GM12878 (cell line): ENCODE measurements at regions not wholly inside any gene's neighbourhood (a gene's known extent, or its start where the extent isn't known, plus 50 kb on each side); places are given as distances from the start of the nearest gene placed in this dataset.
"Not testable (repeated sequence)": the region's sequence is repeated elsewhere in the genome, so short reads cannot be mapped to it uniquely, and the experiment has no call there.

Experiments
- ATAC-seq: fragments of 200-7000 bp; cut with Tn5 transposase; 3 replicates; pipeline ENCODE4 v1.9.1; 2020; ENCODE audit warnings: mild to moderate bottlenecking, moderate library complexity
- BruUV-seq: library from RNA; stranded (reverse); fragments of 400-500 nt; replicated peaks from 2 replicates; lab custom pipeline; 2021; lab: Mats Ljungman, UMichigan
- CTCF ChIA-PET: fragments of 300-600 bp; sonication (Branson Sonifier 250); formaldehyde crosslinking; extraction: SDS; loops from one replicate; lab custom pipeline; 2021; ENCODE audit warnings: inconsistent platforms; lab: Yijun Ruan, JAX
- POLR2A ChIA-PET: fragments of 350-600 bp; formaldehyde crosslinking; extraction: SDS; loops from one replicate; lab custom pipeline; 2021; ENCODE audit warnings: inconsistent platforms; lab: Charles Lee
- RAD21 ChIA-PET: fragments of 300-600 bp; sonication (Branson Sonifier 250); formaldehyde crosslinking; loops from one replicate; lab custom pipeline; 2023; ENCODE audit warnings: antibody characterized with exemption; ENCODE audit not compliant: unreplicated experiment; lab: Charles Lee
- SMC1A ChIA-PET: fragments of 300-600 bp; sonication (Branson Sonifier 250); formaldehyde crosslinking; loops from one replicate; lab custom pipeline; 2023; ENCODE audit not compliant: unreplicated experiment, uncharacterized antibody; lab: Charles Lee
- DNase-seq: peaks from one replicate; pipeline ENCODE4 v3.0.0-alpha.2; 2011; ENCODE audit warnings: low read depth, low spot score
- FAIRE-seq: peaks from 3 replicates; lab custom pipeline; 2011; peaks lifted over from hg19 to GRCh38; lab: Jason Lieb, UNC
- H2AFZ ChIP-seq: 2 replicates; pipeline ENCODE4 v1.6.0; 2011; ENCODE audit warnings: low read depth, low read length, control low read depth; ENCODE audit not compliant: control insufficient read depth
- H3K27ac ChIP-seq: 2 replicates; pipeline ENCODE4 v1.5.1; 2011; ENCODE audit warnings: control low read depth; ENCODE audit not compliant: control insufficient read depth, insufficient read depth
- H3K27me3 ChIP-seq, 2 experiments: replicated peaks in 1 of 2; 2 replicates each; pipeline versions ENCODE4 v1.6.0 to v1.6.1; 2011; ENCODE audit warnings: low read length in 1 of 2; ENCODE audit not compliant: control insufficient read depth in 2 of 2, insufficient read depth in 2 of 2
- H3K36me3 ChIP-seq, 2 experiments: 2 replicates each; pipeline ENCODE4 v1.5.1; 2011; ENCODE audit warnings: low read length in 1 of 2; ENCODE audit not compliant: control insufficient read depth in 2 of 2, insufficient read depth in 2 of 2
- H3K4me1 ChIP-seq: 2 replicates; pipeline ENCODE4 v1.6.1; 2011; ENCODE audit warnings: mild to moderate bottlenecking, low read length, moderate library complexity, mixed read lengths; ENCODE audit not compliant: control insufficient read depth, insufficient read depth
- H3K4me2 ChIP-seq: 2 replicates; pipeline ENCODE4 v1.6.0; 2011; ENCODE audit warnings: control low read depth; ENCODE audit not compliant: control insufficient read depth, insufficient read depth
- H3K4me3 ChIP-seq: fragments of 200-600 bp; sonication (generic); 2 replicates; pipeline ENCODE4 v1.5.1; 2016
- H3K79me2 ChIP-seq: 2 replicates; pipeline ENCODE4 v1.6.0; 2011; ENCODE audit warnings: low read length; ENCODE audit not compliant: control insufficient read depth, insufficient read depth
- H3K9ac ChIP-seq: 2 replicates; pipeline ENCODE4 v1.8.0; 2011; ENCODE audit warnings: low read length, control low read depth, mixed read lengths; ENCODE audit not compliant: control insufficient read depth, insufficient read depth
- H3K9me3 ChIP-seq: replicated peaks from 3 replicates; pipeline ENCODE4 v1.5.1; 2011; ENCODE audit warnings: mild to moderate bottlenecking, low read length; ENCODE audit not compliant: control insufficient read depth, insufficient read depth
- H4K20me1 ChIP-seq: 2 replicates; pipeline ENCODE4 v1.6.0; 2011; ENCODE audit not compliant: control insufficient read depth, insufficient read depth
- E4F1 ChIP-seq: fragments of 450-650 bp; IDR thresholded peaks from 2 replicates; pipeline ENCODE4 v1.6.1; 2018; ENCODE audit warnings: borderline replicate concordance, mild to moderate bottlenecking; ENCODE audit not compliant: partially characterized antibody
- EP300 ChIP-seq, 2 experiments: fragments of 150-350 bp in 1 of 2; IDR thresholded peaks; 2 replicates each; pipeline ENCODE4 v1.6.1; 2011 to 2012; ENCODE audit warnings: low read depth in 2 of 2, low read length in 2 of 2, borderline replicate concordance in 1 of 2, improper control_type of control experiment in 1 of 2, inconsistent platforms in 1 of 2; ENCODE audit not compliant: control insufficient read depth in 1 of 2
- HCFC1 ChIP-seq: fragments of 150-350 bp; IDR thresholded peaks from 2 replicates; pipeline ENCODE4 v1.6.1; 2014; ENCODE audit warnings: low read length
- RCOR1 ChIP-seq: conservative IDR thresholded peaks from 2 replicates; pipeline ENCODE4 v1.6.1; 2012; ENCODE audit warnings: low read depth, low read length, improper control_type of control experiment
- SKIL ChIP-seq: fragments of 450-650 bp; IDR thresholded peaks from 2 replicates; pipeline ENCODE4 v1.6.1; 2017; ENCODE audit warnings: mild to moderate bottlenecking, low read depth, inconsistent platforms; ENCODE audit not compliant: poor library complexity, severe bottlenecking
- TCF12 ChIP-seq: IDR thresholded peaks from 2 replicates; pipeline ENCODE4 v1.6.1; 2011; ENCODE audit warnings: low read depth, mild to moderate bottlenecking, low read length
- in situ Hi-C: fragments of 300-500 bp; cut with MboI; formaldehyde crosslinking; loops from 9 replicates; pipeline ENCODE4 v1.14.3; 2018; ENCODE audit warnings: mixed read lengths
- intact Hi-C: fragments of 100-400 bp; cut with micrococcal nuclease; formaldehyde crosslinking; loops from one replicate; pipeline ENCODE4 v1.14.2; 2022; ENCODE audit not compliant: unreplicated experiment

DNA sequence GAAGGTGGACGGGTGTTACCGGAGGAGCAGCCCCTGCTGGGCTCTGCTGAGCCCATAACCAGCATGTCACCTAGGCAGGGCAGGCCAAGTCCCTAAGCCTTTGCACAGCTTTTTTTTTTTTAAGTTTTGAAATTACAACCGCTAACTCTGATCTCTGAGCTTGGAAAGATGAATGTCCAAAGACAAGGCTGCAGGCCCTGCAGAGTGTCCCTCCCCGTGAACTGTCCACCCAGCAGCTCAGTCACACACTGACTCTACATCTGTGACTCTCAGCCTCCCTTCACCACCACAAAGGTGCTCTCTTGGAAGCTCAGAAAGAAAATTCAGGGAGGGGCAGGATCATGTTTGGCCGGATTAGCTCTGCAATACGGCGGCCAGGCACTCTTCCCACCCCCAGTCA lies 119.0 kb upstream of the PPP1R26 start (continued):
- no peak for TF ChIP-seq SKIL
- no peak for TF ChIP-seq RCOR1
- TF ChIP-seq TCF12 = no peak
- no peak for TF ChIP-seq E4F1
- TF ChIP-seq EP300 (IDR thresholded peaks at IDR 0.05; ENCODE audit: borderline replicate concordance in 1 of 2, control insufficient read depth in 1 of 2, low read depth in 2 of 2, low read length in 2 of 2) = no peak
- TF ChIP-seq HCFC1 = no peak

- intact Hi-C loops, POLR2A ChIA-PET, H3K4me3 ChIP-seq, H3K36me3 ChIP-seq, RAD21 ChIA-PET, H2AFZ ChIP-seq, H3K4me1 ChIP-seq, BruUV-seq, H4K20me1 ChIP-seq, H3K9ac ChIP-seq, DNase-seq, in situ Hi-C loops, SMC1A ChIA-PET, H3K79me2 ChIP-seq, H3K27ac ChIP-seq, H3K4me2 ChIP-seq, CTCF ChIA-PET, FAIRE-seq, ATAC-seq, H3K27me3 ChIP-seq, H3K9me3 ChIP-seq: not testable (repeated sequence)
Observed at GRCh38 chr9:135361668-135362067, 117.9 kb upstream of the PPP1R26 start.
